ENCODE measurements at regions not wholly inside any gene's neighbourhood (a gene's known extent, or its start where the extent isn't known, plus 50 kb on each side); places are given as distances from the start of the nearest gene placed in this dataset.

GRCh38 chr15:98532063-98532462 lies 116.3 kb upstream of the IGF1R start:
- TF ChIP-seq CTCF (IDR thresholded peaks at IDR 0.05), result no peak
- no peak for TF ChIP-seq POLR2A (IDR thresholded peaks at IDR 0.05)
